Loucy (cell line): ENCODE measurements at regions not wholly inside any gene's neighbourhood (a gene's known extent, or its start where the extent isn't known, plus 50 kb on each side); places are given as distances from the start of the nearest gene placed in this dataset.

Experiments used
- H2AFZ ChIP-seq: fragments of 200-600 bp; sonication (generic); 2 replicates; pipeline ENCODE4 v1.6.0; 2016; ENCODE audit warnings: antibody characterized with exemption, mild to moderate bottlenecking, low read length, moderate library complexity
- H3F3A ChIP-seq: fragments of 200-600 bp; 2 replicates; pipeline ENCODE4 v1.6.0; 2016; ENCODE audit warnings: antibody characterized with exemption, low read depth, mild to moderate bottlenecking
- H3K27me3 ChIP-seq: fragments of 200-600 bp; sonication (generic); 2 replicates; pipeline ENCODE4 v1.6.1; 2014; ENCODE audit warnings: low read length, mild to moderate bottlenecking; ENCODE audit not compliant: insufficient read depth, poor library complexity, severe bottlenecking
- H3K36me3 ChIP-seq: fragments of 200-600 bp; sonication (generic); 2 replicates; pipeline ENCODE4 v1.6.1; 2016; ENCODE audit warnings: low read length; ENCODE audit not compliant: insufficient read depth
- H3K4me1 ChIP-seq: fragments of 200-600 bp; sonication (generic); 2 replicates; pipeline ENCODE4 v1.5.1; 2014; ENCODE audit warnings: low read length, mild to moderate bottlenecking; ENCODE audit not compliant: insufficient read depth, poor library complexity, severe bottlenecking
- H3K4me2 ChIP-seq: fragments of 200-600 bp; sonication (generic); 2 replicates; pipeline ENCODE4 v1.6.0; 2014; ENCODE audit warnings: antibody characterized with exemption, low read length, low read depth, mild to moderate bottlenecking; ENCODE audit not compliant: poor library complexity, severe bottlenecking
- H3K4me3 ChIP-seq: fragments of 200-600 bp; sonication (generic); 2 replicates; pipeline ENCODE4 v1.5.1; 2014; ENCODE audit warnings: low read length, mild to moderate bottlenecking, mixed read lengths; ENCODE audit not compliant: poor library complexity, severe bottlenecking
- H3K79me2 ChIP-seq: fragments of 200-600 bp; sonication (generic); 2 replicates; pipeline ENCODE4 v1.6.1; 2014; ENCODE audit warnings: low read length; ENCODE audit not compliant: insufficient read depth
- H3K9ac ChIP-seq: fragments of 200-600 bp; sonication (generic); 2 replicates; pipeline ENCODE4 v1.6.0; 2014; ENCODE audit warnings: mild to moderate bottlenecking, low read depth, low read length, moderate library complexity; ENCODE audit not compliant: poor library complexity, severe bottlenecking
- H3K9me2 ChIP-seq: fragments of 200-600 bp; sonication (generic); replicated peaks from 2 replicates; pipeline ENCODE4 v1.6.1; 2016; ENCODE audit warnings: low read depth, low read length, mixed read lengths
- H3K9me3 ChIP-seq: fragments of 200-600 bp; sonication (generic); 2 replicates; pipeline ENCODE4 v1.6.1; 2014; ENCODE audit warnings: mild to moderate bottlenecking, antibody characterized with exemption, low read length, low read depth; ENCODE audit not compliant: insufficient read depth
- H4K20me1 ChIP-seq: fragments of 200-600 bp; sonication (generic); 2 replicates; pipeline ENCODE4 v1.6.0; 2014; ENCODE audit warnings: antibody characterized with exemption, low read length, mild to moderate bottlenecking; ENCODE audit not compliant: insufficient read depth, poor library complexity, severe bottlenecking
- EZH2phosphoT487 ChIP-seq: fragments of 200-600 bp; IDR thresholded peaks from 2 replicates; pipeline ENCODE4 v1.6.1; 2018; ENCODE audit warnings: antibody characterized with exemption, mild to moderate bottlenecking, moderate library complexity, borderline replicate concordance
- TF ChIP-seq, protein P1 (sequence below): fragments of 200-600 bp; sonication (generic); conservative IDR thresholded peaks from 2 replicates; pipeline ENCODE4 v1.5.1; 2014; ENCODE audit warnings: mild to moderate bottlenecking, antibody characterized with exemption, low read length

DNA sequence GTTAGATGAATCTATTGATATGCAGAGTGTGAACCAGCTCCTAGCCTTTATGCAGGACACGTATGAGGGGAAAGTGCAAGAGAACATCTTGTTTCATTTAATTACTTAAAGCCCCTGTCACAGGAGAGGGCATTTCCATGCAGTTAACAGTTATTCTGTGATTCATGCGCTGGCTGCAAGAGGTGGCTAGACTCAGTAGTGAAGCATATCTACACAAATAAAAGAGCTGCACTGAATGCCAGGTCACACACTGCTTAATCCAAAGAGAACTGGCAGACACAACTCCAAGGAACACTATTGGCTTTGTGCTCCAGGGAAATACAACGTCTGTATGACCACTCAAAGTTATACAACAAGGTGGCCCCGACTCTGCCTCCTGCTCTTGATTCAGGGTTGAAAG, 394.1 kb downstream of the C12orf75 start:
- Histone ChIP-seq H3F3A (no peaks in the 10 kb centered on the region), H3K4me1 (no peaks in the 10 kb centered on the region), H2AFZ (no peak overlapping the region), H3K36me3 (no peaks in the 10 kb centered on the region), H3K4me2 (no peak overlapping the region), H3K27me3 (no peaks in the 10 kb centered on the region), H3K79me2 (no peaks in the 10 kb centered on the region), H4K20me1 (no peaks in the 10 kb centered on the region), H3K9ac (no peak overlapping the region), H3K9me2 (no peaks in the 10 kb centered on the region), H3K4me3 (no peak overlapping the region), H3K9me3 (no peaks in the 10 kb centered on the region)
- TF ChIP-seq EZH2phosphoT487 = no peak
- TF ChIP-seq, protein P1, sequence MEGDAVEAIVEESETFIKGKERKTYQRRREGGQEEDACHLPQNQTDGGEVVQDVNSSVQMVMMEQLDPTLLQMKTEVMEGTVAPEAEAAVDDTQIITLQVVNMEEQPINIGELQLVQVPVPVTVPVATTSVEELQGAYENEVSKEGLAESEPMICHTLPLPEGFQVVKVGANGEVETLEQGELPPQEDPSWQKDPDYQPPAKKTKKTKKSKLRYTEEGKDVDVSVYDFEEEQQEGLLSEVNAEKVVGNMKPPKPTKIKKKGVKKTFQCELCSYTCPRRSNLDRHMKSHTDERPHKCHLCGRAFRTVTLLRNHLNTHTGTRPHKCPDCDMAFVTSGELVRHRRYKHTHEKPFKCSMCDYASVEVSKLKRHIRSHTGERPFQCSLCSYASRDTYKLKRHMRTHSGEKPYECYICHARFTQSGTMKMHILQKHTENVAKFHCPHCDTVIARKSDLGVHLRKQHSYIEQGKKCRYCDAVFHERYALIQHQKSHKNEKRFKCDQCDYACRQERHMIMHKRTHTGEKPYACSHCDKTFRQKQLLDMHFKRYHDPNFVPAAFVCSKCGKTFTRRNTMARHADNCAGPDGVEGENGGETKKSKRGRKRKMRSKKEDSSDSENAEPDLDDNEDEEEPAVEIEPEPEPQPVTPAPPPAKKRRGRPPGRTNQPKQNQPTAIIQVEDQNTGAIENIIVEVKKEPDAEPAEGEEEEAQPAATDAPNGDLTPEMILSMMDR = no peak

DNA sequence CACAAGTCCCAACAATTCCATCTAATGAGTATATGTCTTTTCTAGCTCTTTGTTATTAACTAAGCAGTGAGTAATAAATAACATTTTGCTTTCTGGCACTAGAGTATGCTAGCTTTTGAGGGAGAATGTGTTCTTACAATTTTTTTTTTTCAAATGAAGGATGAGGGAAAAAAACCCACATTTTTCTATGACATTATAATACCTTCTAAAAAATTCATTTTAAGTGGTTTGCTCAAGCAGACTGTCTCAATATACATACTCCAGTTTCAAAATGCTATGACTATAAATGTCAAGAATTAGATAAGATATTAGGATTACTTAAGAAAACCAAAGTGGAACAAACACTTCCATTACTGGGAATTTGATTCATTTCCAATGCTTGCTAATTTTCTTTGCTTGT, 394.6 kb downstream of the C12orf75 start:
- no peaks in the 10 kb centered on the region for H4K20me1 ChIP-seq
- H3K36me3 ChIP-seq = no peaks in the 10 kb centered on the region
- no peak overlapping the region for H3K4me2 ChIP-seq
- H3K27me3 ChIP-seq = no peaks in the 10 kb centered on the region
- no peaks in the 10 kb centered on the region for H3K9me3 ChIP-seq
- H3K4me3 ChIP-seq = no peak overlapping the region
- TF ChIP-seq EZH2phosphoT487 = no peak
- TF ChIP-seq, protein P1 = no peak
- no peaks in the 10 kb centered on the region for H3K79me2 ChIP-seq
- no peak overlapping the region for H2AFZ ChIP-seq
- no peaks in the 10 kb centered on the region for H3K9me2 ChIP-seq
- no peaks in the 10 kb centered on the region for H3K4me1 ChIP-seq
- no peak overlapping the region for H3K9ac ChIP-seq
- H3F3A ChIP-seq = no peaks in the 10 kb centered on the region

DNA sequence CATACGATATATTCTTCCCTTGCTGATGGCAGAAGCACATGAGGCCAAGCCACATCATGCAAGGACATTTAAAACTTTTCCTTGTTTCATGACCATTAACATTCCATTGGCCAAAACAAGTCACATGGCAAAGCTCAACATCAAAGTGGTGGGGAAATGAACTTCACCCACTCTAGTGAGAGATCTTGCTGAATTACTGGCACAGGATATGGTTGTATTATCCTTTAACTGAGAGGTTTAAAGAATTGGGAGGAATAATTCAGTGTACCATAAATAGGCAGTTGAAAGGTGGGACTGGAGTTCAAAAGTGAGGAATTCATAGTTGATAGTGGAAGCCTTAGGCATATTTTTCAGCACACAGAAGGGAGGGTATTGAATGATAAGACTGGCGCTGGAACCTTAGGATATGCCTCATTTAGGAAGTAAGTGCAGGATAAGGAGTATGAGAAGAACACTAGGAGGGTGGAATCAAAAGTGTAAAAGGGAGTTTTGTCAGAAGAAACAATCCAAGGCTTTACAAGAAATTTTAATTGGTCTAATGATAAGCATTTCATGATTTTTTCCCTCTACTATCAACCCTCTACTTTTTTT, 398.8 kb downstream of the C12orf75 start:
- TF ChIP-seq, protein P1 = no peak
- no peak for TF ChIP-seq EZH2phosphoT487
- H3K9me3 ChIP-seq = no peaks in the 10 kb centered on the region
- no peak overlapping the region for H3K4me3 ChIP-seq

More for the DNA sequence above, 398.8 kb downstream of the C12orf75 start:
- Histone ChIP-seq H4K20me1 (no peaks in the 10 kb centered on the region), H3K9me2 (no peaks in the 10 kb centered on the region), H3K79me2 (no peaks in the 10 kb centered on the region), H3K4me1 (no peaks in the 10 kb centered on the region), H3K4me2 (no peak overlapping the region), H3F3A (no peaks in the 10 kb centered on the region), H3K36me3 (no peaks in the 10 kb centered on the region), H3K9ac (no peak overlapping the region), H3K27me3 (no peaks in the 10 kb centered on the region), H2AFZ (no peak overlapping the region)
